ENCODE measurements at regions not wholly inside any gene's neighbourhood (a gene's known extent, or its start where the extent isn't known, plus 50 kb on each side); places are given as distances from the start of the nearest gene placed in this dataset.
"Not testable (repeated sequence)": the region's sequence is repeated elsewhere in the genome, so short reads cannot be mapped to it uniquely, and the experiment has no call there.

- BruUV-seq (replicated peaks); H3K9me3 Mint-ChIP-seq (ENCODE audit: unreplicated experiment); CTCF ChIA-PET; intact Hi-C loops (cut with micrococcal nuclease); H3K4me3 Mint-ChIP-seq (ENCODE audit: unreplicated experiment); H3K36me3 Mint-ChIP-seq (ENCODE audit: insufficient read depth, unreplicated experiment); POLR2A ChIA-PET; H3K4me1 Mint-ChIP-seq (ENCODE audit: insufficient read depth, unreplicated experiment); H3K27ac Mint-ChIP-seq (ENCODE audit: low read depth, unreplicated experiment): not testable (repeated sequence)
- peaks cover 29% of the 10 kb centered on the region for H3K27me3 Mint-ChIP-seq (ENCODE audit: insufficient read depth, unreplicated experiment)
- peak; percentile 9 for DNase-seq (ENCODE audit: unreplicated experiment)
Measured at GRCh38 chr4:3919509-3919908, 153.3 kb downstream of the ADRA2C start.

DNA sequence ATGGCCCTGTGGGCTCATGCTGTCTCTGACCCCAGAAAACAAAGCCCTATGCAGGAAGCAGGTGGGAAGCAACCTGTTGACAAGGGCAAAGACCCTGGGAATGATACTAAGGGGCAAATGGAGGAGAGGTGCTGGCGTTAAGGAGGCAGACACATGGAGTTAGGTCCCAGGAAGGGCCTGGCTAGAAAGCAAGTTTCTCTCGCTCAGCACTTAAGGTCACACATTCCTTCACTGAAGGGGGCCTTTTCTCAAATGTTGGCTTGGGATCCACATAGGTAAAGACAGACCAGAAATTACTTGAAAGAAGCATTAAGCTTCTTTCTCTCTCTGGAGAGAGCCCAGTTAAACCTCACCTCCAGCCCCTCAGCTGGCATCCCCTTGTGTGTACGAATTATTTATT is 155.7 kb downstream of the ADRA2C start:
- H3K27me3 Mint-ChIP-seq (ENCODE audit: insufficient read depth, unreplicated experiment) = peaks cover 22% of the 10 kb centered on the region
- H3K4me1 Mint-ChIP-seq (ENCODE audit: insufficient read depth, unreplicated experiment); H3K4me3 Mint-ChIP-seq (ENCODE audit: unreplicated experiment); POLR2A ChIA-PET; CTCF ChIA-PET; H3K36me3 Mint-ChIP-seq (ENCODE audit: insufficient read depth, unreplicated experiment); DNase-seq (ENCODE audit: unreplicated experiment); H3K27ac Mint-ChIP-seq (ENCODE audit: low read depth, unreplicated experiment); H3K9me3 Mint-ChIP-seq (ENCODE audit: unreplicated experiment); intact Hi-C loops (cut with micrococcal nuclease); BruUV-seq (replicated peaks): not testable (repeated sequence)

DNA sequence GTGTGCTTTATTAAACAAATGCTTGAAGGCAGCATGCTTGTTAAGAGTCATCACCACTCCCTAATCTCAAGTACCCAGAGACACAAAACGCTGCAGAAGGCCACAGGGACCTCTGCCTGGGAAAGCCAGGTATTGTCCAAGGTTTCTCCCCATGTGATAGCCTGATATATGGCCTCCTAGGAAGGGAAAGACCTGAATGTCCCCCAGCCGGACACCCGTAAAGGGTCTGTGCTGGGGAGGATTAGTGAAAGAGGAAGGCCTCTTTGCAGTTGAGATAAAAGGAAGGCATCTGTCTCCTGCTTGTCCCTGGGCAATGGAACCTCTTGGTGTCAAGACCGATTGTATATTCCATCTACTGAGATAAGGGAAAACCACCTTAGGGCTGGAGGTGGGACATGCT is 159.7 kb downstream of the ADRA2C start:
- CTCF ChIA-PET; POLR2A ChIA-PET; BruUV-seq (replicated peaks): not testable (repeated sequence)

GRCh38 chr4:3926271-3926670 is 160.1 kb downstream of the ADRA2C start:
- CTCF ChIA-PET; DNase-seq (ENCODE audit: unreplicated experiment); H3K4me1 Mint-ChIP-seq (ENCODE audit: insufficient read depth, unreplicated experiment); H3K9me3 Mint-ChIP-seq (ENCODE audit: unreplicated experiment); H3K27ac Mint-ChIP-seq (ENCODE audit: low read depth, unreplicated experiment); H3K4me3 Mint-ChIP-seq (ENCODE audit: unreplicated experiment); intact Hi-C loops (cut with micrococcal nuclease); BruUV-seq (replicated peaks); H3K36me3 Mint-ChIP-seq (ENCODE audit: insufficient read depth, unreplicated experiment); POLR2A ChIA-PET: not testable (repeated sequence)
- peaks cover 28% of the 10 kb centered on the region for H3K27me3 Mint-ChIP-seq (ENCODE audit: insufficient read depth, unreplicated experiment)

More for the DNA sequence above, 159.7 kb downstream of the ADRA2C start:
- H3K9me3 Mint-ChIP-seq (ENCODE audit: unreplicated experiment); H3K4me1 Mint-ChIP-seq (ENCODE audit: insufficient read depth, unreplicated experiment); H3K4me3 Mint-ChIP-seq (ENCODE audit: unreplicated experiment); H3K27ac Mint-ChIP-seq (ENCODE audit: low read depth, unreplicated experiment); DNase-seq (ENCODE audit: unreplicated experiment); H3K36me3 Mint-ChIP-seq (ENCODE audit: insufficient read depth, unreplicated experiment); intact Hi-C loops (cut with micrococcal nuclease): not testable (repeated sequence)
- peaks cover 33% of the 10 kb centered on the region for H3K27me3 Mint-ChIP-seq (ENCODE audit: insufficient read depth, unreplicated experiment)

- H3K4me3 Mint-ChIP-seq (ENCODE audit: unreplicated experiment) = not testable (repeated sequence)
Measured at GRCh38 chr4:3926969-3927755, 161.0 kb downstream of the ADRA2C start.

GRCh38 chr4:3929431-3929830 is 163.2 kb downstream of the ADRA2C start:
- H3K36me3 Mint-ChIP-seq (ENCODE audit: insufficient read depth, unreplicated experiment); H3K9me3 Mint-ChIP-seq (ENCODE audit: unreplicated experiment); DNase-seq (ENCODE audit: unreplicated experiment); H3K4me3 Mint-ChIP-seq (ENCODE audit: unreplicated experiment); intact Hi-C loops (cut with micrococcal nuclease); POLR2A ChIA-PET; H3K27ac Mint-ChIP-seq (ENCODE audit: low read depth, unreplicated experiment); BruUV-seq (replicated peaks); H3K4me1 Mint-ChIP-seq (ENCODE audit: insufficient read depth, unreplicated experiment): not testable (repeated sequence)
- peaks cover 23% of the 10 kb centered on the region for H3K27me3 Mint-ChIP-seq (ENCODE audit: insufficient read depth, unreplicated experiment)
- CTCF ChIA-PET = interaction anchor here (0.7 kb wide), 1 partner anchor 238 kb away, joined by 3 read pairs; no protein-coding TSS in a partner anchor

More at GRCh38 chr4:3926969-3927755, 161.0 kb downstream of the ADRA2C start:
- H3K4me1 Mint-ChIP-seq (ENCODE audit: insufficient read depth, unreplicated experiment); H3K9me3 Mint-ChIP-seq (ENCODE audit: unreplicated experiment); intact Hi-C loops (cut with micrococcal nuclease); BruUV-seq (replicated peaks); H3K36me3 Mint-ChIP-seq (ENCODE audit: insufficient read depth, unreplicated experiment); CTCF ChIA-PET; DNase-seq (ENCODE audit: unreplicated experiment); H3K27ac Mint-ChIP-seq (ENCODE audit: low read depth, unreplicated experiment); POLR2A ChIA-PET: not testable (repeated sequence)
- peaks cover 23% of the 10 kb centered on the region for H3K27me3 Mint-ChIP-seq (ENCODE audit: insufficient read depth, unreplicated experiment)

- H3K27me3 Mint-ChIP-seq (ENCODE audit: insufficient read depth, unreplicated experiment) = peaks cover 18% of the 10 kb centered on the region
- H3K9me3 Mint-ChIP-seq (ENCODE audit: unreplicated experiment); intact Hi-C loops (cut with micrococcal nuclease); POLR2A ChIA-PET; CTCF ChIA-PET; H3K27ac Mint-ChIP-seq (ENCODE audit: low read depth, unreplicated experiment); H3K4me1 Mint-ChIP-seq (ENCODE audit: insufficient read depth, unreplicated experiment); H3K4me3 Mint-ChIP-seq (ENCODE audit: unreplicated experiment); BruUV-seq (replicated peaks); H3K36me3 Mint-ChIP-seq (ENCODE audit: insufficient read depth, unreplicated experiment): not testable (repeated sequence)
- peak; percentile 33 for DNase-seq (ENCODE audit: unreplicated experiment)
Measured at GRCh38 chr4:3932734-3933133, 166.5 kb downstream of the ADRA2C start.

DNA sequence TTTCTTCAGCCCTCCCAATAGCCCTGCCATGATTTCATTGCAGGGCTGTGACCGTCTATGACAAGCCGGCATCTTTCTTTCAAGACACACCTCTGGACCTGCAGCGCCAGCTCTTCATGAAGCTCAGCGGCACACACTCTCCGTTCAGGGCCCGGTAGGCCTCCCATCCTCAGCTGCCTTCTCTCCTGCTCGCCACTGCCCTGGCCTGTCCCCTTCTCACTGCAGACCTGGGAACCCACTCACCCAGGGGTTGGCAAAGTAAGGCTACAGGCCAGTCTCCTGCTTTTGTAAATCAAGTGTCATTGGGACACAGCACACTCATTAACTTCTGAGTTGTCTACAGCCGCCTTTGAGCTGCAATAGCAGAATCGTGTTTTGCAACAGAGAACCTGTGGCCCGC is 169.2 kb downstream of the ADRA2C start:
- BruUV-seq (replicated peaks); H3K27me3 Mint-ChIP-seq (ENCODE audit: insufficient read depth, unreplicated experiment); H3K27ac Mint-ChIP-seq (ENCODE audit: low read depth, unreplicated experiment); H3K9me3 Mint-ChIP-seq (ENCODE audit: unreplicated experiment); DNase-seq (ENCODE audit: unreplicated experiment); CTCF ChIA-PET; H3K36me3 Mint-ChIP-seq (ENCODE audit: insufficient read depth, unreplicated experiment); intact Hi-C loops (cut with micrococcal nuclease); POLR2A ChIA-PET; H3K4me3 Mint-ChIP-seq (ENCODE audit: unreplicated experiment); H3K4me1 Mint-ChIP-seq (ENCODE audit: insufficient read depth, unreplicated experiment): not testable (repeated sequence)
